ENCODE measurements at regions not wholly inside any gene's neighbourhood (a gene's known extent, or its start where the extent isn't known, plus 50 kb on each side); places are given as distances from the start of the nearest gene placed in this dataset.

- no peak overlapping the region for H3K27ac Mint-ChIP-seq
- peaks cover 1% of the 10 kb centered on the region; the same call in 1 of the 2 replicates for H3K27me3 Mint-ChIP-seq (ENCODE audit: low read depth)
- H3K4ac ChIP-seq (ENCODE audit: low read depth, low read length), result no peak overlapping the region
- TF ChIP-seq, protein P1, sequence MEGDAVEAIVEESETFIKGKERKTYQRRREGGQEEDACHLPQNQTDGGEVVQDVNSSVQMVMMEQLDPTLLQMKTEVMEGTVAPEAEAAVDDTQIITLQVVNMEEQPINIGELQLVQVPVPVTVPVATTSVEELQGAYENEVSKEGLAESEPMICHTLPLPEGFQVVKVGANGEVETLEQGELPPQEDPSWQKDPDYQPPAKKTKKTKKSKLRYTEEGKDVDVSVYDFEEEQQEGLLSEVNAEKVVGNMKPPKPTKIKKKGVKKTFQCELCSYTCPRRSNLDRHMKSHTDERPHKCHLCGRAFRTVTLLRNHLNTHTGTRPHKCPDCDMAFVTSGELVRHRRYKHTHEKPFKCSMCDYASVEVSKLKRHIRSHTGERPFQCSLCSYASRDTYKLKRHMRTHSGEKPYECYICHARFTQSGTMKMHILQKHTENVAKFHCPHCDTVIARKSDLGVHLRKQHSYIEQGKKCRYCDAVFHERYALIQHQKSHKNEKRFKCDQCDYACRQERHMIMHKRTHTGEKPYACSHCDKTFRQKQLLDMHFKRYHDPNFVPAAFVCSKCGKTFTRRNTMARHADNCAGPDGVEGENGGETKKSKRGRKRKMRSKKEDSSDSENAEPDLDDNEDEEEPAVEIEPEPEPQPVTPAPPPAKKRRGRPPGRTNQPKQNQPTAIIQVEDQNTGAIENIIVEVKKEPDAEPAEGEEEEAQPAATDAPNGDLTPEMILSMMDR (conservative IDR thresholded peaks at IDR 0.05), result no peak
- H3K27me3 ChIP-seq (ENCODE audit: insufficient read depth, low read length), result no peaks in the 10 kb centered on the region
- no peak overlapping the region for H3K9ac ChIP-seq (ENCODE audit: extremely low read depth, insufficient read length, low read length)
- no peak for DNase-seq
- H3K23ac ChIP-seq (ENCODE audit: insufficient read length, low read depth, low read length), result no peak overlapping the region
- H2BK15ac ChIP-seq (ENCODE audit: low read depth, low read length), result no peak overlapping the region
- no peaks in the 10 kb centered on the region for H3K79me2 ChIP-seq (ENCODE audit: insufficient read depth, low read length)
- no peaks in the 10 kb centered on the region for H3K23me2 ChIP-seq (ENCODE audit: insufficient read length, low read depth, low read length, poor library complexity, severe bottlenecking)
- no peaks in the 10 kb centered on the region for H3K9me3 ChIP-seq (ENCODE audit: control insufficient read depth, low read depth, low read length)
- peaks cover 4 to 6% (median 5%) of the 10 kb centered on the region in 3 experiments; a peak in 6 of 7 replicates for H3K36me3 Mint-ChIP-seq (ENCODE audit: insufficient read depth in 1 of 3, low read depth in 3 of 3)
- no peaks in the 10 kb centered on the region for H3K79me1 ChIP-seq (ENCODE audit: insufficient read depth, low read depth, low read length, poor library complexity, severe bottlenecking)
- no peak overlapping the region for H3K14ac ChIP-seq (ENCODE audit: insufficient read depth, low read length)
- no peaks in the 10 kb centered on the region for H3K4me1 Mint-ChIP-seq
- WGBS (ENCODE audit: extremely low coverage, insufficient read length, low lambda C conversion rate), result no CpG with 5 or more reads among the region's 6 CpGs
- H3K27ac ChIP-seq (ENCODE audit: insufficient read length, low read depth, low read length), result no peak overlapping the region
- H2BK20ac ChIP-seq (ENCODE audit: low read depth, low read length, poor library complexity, severe bottlenecking), result no peak overlapping the region
- no peak overlapping the region for H4K91ac ChIP-seq (ENCODE audit: insufficient read length, low read depth, low read length)
- H3K4me1 ChIP-seq (ENCODE audit: insufficient read depth, low read length), result no peaks in the 10 kb centered on the region
- H3T11ph ChIP-seq (ENCODE audit: low read length), result no peak overlapping the region
- no peak overlapping the region for H3K18ac ChIP-seq (ENCODE audit: insufficient read length, low read depth, low read length)
- H3K9me3 Mint-ChIP-seq, result peaks cover 24 to 32% of the 10 kb centered on the region in 2 experiments
- no peak overlapping the region for H4K5ac ChIP-seq (ENCODE audit: insufficient read length, low read depth, low read length)
- H3K4me3 Mint-ChIP-seq, result no peak overlapping the region
- no peak overlapping the region for H3K4me2 ChIP-seq (ENCODE audit: insufficient read depth, insufficient read length, low read length)
- no peak overlapping the region for H2AK5ac ChIP-seq (ENCODE audit: insufficient read length, low read length)
- no peak overlapping the region for H2AFZ ChIP-seq (ENCODE audit: low read length)
- no peak overlapping the region for H3K56ac ChIP-seq (ENCODE audit: insufficient read length, low read depth, low read length)
- no peak overlapping the region for H4K8ac ChIP-seq (replicated peaks; ENCODE audit: insufficient read length, low read depth, low read length)
- H2BK12ac ChIP-seq (ENCODE audit: insufficient read length, low read depth, low read length), result no peak overlapping the region
- no peak overlapping the region for H2BK5ac ChIP-seq (ENCODE audit: insufficient read length, low read length)
- H4K20me1 ChIP-seq (ENCODE audit: control insufficient read depth, insufficient read depth, insufficient read length), result no peaks in the 10 kb centered on the region
- no peak overlapping the region for H2BK120ac ChIP-seq (ENCODE audit: low read depth, low read length, poor library complexity, severe bottlenecking)
Observed at GRCh38 chr10:130763071-130763470, 548.5 kb downstream of the TCERG1L start.

All from H9 (cell line).